Activated naive CD4-positive, alpha-beta T cell treated with anti-CD3 and anti-CD28 coated beads, Interleukin-2, amount 50 U/mL, for 24 hours (primary cell): ENCODE measurements at regions not wholly inside any gene's neighbourhood (a gene's known extent, or its start where the extent isn't known, plus 50 kb on each side); places are given as distances from the start of the nearest gene placed in this dataset.

Experiments used
- H3K27ac Mint-ChIP-seq: one replicate; pipeline ENCODE4 v1.8.0; 2021; ENCODE audit warnings: mild to moderate bottlenecking, mixed read lengths
- H3K27me3 Mint-ChIP-seq: one replicate; pipeline ENCODE4 v1.8.0; 2021; ENCODE audit warnings: mixed read lengths
- H3K36me3 Mint-ChIP-seq: one replicate; pipeline ENCODE4 v1.8.0; 2021; ENCODE audit warnings: mixed read lengths
- H3K4me1 Mint-ChIP-seq: one replicate; pipeline ENCODE4 v1.8.0; 2021; ENCODE audit warnings: mixed read lengths
- H3K4me3 Mint-ChIP-seq: one replicate; pipeline ENCODE4 v1.8.0; 2021; ENCODE audit warnings: mild to moderate bottlenecking, mixed read lengths
- H3K9me3 Mint-ChIP-seq: one replicate; pipeline ENCODE4 v1.8.0; 2021; ENCODE audit warnings: mixed read lengths

DNA sequence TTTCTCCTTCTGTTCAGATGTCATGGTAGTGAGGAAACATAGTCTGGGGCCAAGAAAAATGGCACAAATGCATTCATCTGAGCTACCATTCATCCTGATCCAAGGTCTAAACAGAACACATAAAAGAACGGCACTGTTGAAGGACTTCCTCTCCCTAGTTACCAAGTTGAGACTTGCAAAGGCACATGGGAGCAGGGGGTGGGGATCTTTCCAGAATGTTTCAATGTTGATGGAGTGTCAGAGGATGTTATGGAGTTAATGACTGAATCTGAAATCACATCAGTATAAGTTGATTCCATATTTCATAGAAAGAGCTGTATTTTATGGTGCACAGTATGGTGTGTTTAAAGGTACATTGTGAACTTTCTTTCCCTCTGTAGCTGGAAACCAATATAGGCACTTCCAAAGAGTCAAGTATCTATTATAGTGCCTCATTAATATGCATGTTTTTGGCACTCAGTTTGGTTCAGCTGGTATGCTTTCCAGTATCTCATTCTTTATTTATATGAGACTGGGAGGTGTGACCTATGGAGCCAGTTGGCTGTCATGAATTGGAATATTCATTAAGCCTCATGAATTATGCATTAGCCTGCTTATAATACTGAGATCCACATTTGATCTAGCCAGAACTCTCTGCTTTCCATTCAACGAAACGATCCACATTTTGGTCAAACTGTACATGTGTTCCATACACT, 603.0 kb downstream of the NR2F1-AS1 start:
- Mint-ChIP-seq H3K27ac (no peak overlapping the region), H3K4me3 (no peak overlapping the region), H3K9me3 (no peaks in the 10 kb centered on the region), H3K27me3 (no peaks in the 10 kb centered on the region), H3K36me3 (no peaks in the 10 kb centered on the region), H3K4me1 (no peaks in the 10 kb centered on the region)

DNA sequence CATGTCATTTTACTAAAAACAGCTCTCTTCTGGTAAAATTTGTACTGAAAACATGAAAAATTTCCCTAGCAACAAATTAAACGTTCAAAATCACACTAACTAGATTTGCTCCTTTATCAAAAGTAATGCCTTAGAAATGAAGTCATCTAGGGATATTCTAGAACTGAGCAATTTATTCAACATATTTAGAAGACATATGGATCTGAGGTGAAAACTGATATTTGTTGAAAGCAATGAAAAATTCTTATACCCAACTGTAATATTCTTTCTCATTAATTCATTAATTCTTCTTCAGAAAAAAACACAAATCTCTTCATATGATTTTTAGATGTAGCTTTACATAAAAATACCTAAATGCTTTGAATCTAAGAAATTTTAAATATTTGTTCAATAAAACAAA, 604.9 kb downstream of the NR2F1-AS1 start:
- Mint-ChIP-seq H3K36me3 (no peaks in the 10 kb centered on the region), H3K4me1 (no peaks in the 10 kb centered on the region), H3K27ac (no peak overlapping the region), H3K4me3 (no peak overlapping the region), H3K27me3 (no peaks in the 10 kb centered on the region), H3K9me3 (no peaks in the 10 kb centered on the region)

DNA sequence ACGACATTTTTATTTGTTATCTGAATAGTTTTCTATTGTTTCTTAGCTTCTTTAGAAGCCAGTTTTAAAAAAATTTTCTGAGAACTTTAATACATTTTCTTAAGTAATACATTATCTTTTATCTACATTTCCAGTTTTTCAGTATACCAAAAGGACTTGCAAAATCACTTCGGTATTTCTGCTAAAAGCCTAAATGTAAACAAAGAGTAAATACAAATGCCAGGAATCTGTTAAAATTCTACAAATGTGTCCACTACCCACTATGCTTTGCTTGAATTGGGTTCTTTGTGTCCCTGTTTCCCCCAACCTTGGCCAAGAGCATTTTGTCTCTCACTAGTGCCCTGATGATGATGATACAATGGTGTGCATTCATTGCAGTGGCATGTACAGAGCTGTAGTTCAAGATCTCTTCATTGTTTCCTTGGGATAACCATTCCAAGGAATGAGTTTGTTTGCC, 611.2 kb downstream of the NR2F1-AS1 start:
- no peaks in the 10 kb centered on the region for H3K36me3 Mint-ChIP-seq

DNA sequence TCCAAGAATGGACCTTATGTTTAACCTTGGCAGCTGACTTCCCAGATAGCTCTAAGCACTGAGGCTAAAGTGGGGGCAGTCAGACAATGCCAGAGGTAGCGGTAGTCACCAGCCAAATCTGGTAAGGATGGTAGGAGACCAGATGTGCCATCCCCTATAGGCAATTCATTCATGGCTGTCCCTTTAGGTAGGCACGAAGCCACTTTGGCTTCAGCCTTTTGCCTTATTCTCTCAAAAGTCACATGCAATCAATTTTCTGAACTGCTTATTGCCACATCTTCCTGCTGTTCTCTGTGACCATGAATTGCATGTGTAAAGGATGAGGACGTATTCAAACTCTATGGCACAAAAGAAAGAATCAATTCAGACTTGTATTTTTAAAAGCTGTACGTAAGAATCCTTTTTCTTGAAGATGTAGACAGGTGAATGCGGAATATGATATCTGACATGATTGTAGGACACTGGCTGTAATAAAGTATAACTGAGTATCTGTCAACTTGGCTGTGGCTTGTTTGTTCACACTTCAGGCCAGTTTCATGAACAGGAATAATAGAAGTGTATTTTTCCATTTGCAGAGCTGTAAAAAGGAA, 611.7 kb downstream of the NR2F1-AS1 start:
- Mint-ChIP-seq H3K27me3 (no peaks in the 10 kb centered on the region), H3K36me3 (no peaks in the 10 kb centered on the region), H3K9me3 (no peaks in the 10 kb centered on the region), H3K27ac (no peak overlapping the region), H3K4me1 (no peaks in the 10 kb centered on the region), H3K4me3 (no peak overlapping the region)

More for the DNA sequence above, 611.2 kb downstream of the NR2F1-AS1 start:
- Mint-ChIP-seq H3K27ac (no peak overlapping the region), H3K4me3 (no peak overlapping the region), H3K4me1 (no peaks in the 10 kb centered on the region), H3K27me3 (no peaks in the 10 kb centered on the region), H3K9me3 (no peaks in the 10 kb centered on the region)

DNA sequence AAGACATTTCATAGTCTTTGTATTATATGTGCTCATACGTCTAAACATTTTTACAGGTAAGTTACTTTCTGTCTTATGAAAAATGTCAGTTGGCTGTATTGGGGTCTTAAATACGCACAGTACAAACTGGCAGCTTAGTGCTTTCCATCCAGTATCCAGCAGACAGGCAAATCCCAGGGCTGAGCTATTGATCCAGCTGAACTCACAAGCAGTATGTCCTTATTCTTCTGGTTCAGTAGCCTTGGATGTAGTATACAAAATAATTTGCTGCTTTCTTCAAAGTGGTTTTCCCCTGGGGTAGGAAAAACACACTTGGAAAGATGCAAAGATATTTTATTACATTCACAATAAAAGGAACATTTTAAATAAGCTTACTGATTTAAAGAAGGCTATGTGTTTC, 617.2 kb downstream of the NR2F1-AS1 start:
- H3K4me3 Mint-ChIP-seq, result no peak overlapping the region
- H3K9me3 Mint-ChIP-seq, result no peaks in the 10 kb centered on the region
- no peaks in the 10 kb centered on the region for H3K36me3 Mint-ChIP-seq
- no peaks in the 10 kb centered on the region for H3K27me3 Mint-ChIP-seq
- no peaks in the 10 kb centered on the region for H3K4me1 Mint-ChIP-seq
- H3K27ac Mint-ChIP-seq, result no peak overlapping the region

DNA sequence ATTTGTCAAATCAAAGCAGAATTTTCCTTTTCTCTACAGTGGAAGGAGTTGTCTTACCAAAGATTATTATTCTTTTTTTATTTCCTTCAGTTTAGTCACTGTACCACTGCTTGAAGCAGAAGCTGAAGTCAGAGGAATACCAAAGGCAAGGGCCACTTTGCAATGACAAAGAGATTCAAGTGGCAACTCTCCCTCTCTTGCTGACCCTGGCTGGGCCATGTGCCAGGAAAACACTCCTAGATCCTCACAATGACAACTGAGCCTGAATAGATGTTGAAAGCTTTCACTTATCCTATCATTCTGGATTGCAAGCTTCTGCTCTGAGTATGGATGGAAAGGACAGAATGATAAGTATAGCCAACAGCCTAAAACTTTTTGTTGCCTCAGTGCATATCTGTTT, 618.3 kb downstream of the NR2F1-AS1 start:
- Mint-ChIP-seq H3K27me3 (no peaks in the 10 kb centered on the region), H3K4me3 (no peak overlapping the region), H3K36me3 (no peaks in the 10 kb centered on the region), H3K9me3 (no peaks in the 10 kb centered on the region), H3K27ac (no peak overlapping the region), H3K4me1 (no peaks in the 10 kb centered on the region)

DNA sequence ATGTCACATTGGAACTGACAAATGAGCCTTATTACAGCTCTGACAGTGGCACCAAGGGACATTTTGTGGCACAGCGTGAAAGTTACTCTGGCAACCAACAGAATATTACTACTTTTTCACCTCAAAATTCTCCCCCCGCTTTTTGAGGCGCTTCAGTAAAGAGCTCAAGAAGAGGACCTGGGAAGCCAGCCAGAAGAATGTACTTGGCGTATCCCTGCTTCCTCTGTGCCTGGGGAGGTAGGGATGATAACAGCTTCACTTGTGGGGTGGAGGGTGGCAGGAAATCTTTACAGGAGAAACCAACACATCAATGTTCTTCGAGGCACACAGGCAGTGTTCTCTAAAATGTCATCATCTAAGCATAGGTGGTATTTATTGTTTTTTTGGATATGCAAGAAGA, 624.1 kb downstream of the NR2F1-AS1 start:
- Mint-ChIP-seq H3K4me1 (no peaks in the 10 kb centered on the region), H3K36me3 (no peaks in the 10 kb centered on the region), H3K9me3 (peaks cover 26% of the 10 kb centered on the region), H3K27ac (no peak overlapping the region), H3K27me3 (no peaks in the 10 kb centered on the region), H3K4me3 (no peak overlapping the region)

DNA sequence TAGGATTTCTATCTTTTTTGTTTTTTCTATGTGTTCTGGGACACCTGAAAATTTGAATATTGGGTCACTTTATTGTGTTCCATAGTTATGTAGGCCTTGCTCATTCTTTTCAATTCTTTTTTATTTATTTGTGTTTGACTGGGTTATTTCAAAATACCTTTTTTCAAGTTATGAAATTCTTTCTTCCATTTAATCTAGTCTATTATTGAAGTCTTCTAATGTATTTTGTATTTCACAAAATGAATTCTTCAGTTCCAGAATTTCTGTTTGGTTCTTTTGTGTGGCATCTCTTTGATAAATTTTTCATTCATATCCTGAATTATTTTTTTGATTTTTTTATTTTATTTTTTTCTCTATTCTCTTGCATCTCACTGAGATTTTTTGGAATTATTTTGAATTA, 628.8 kb downstream of the NR2F1-AS1 start:
- Mint-ChIP-seq H3K27ac (no peak overlapping the region), H3K27me3 (no peaks in the 10 kb centered on the region), H3K9me3 (peaks cover 38% of the 10 kb centered on the region), H3K36me3 (no peaks in the 10 kb centered on the region), H3K4me1 (no peaks in the 10 kb centered on the region), H3K4me3 (no peak overlapping the region)

DNA sequence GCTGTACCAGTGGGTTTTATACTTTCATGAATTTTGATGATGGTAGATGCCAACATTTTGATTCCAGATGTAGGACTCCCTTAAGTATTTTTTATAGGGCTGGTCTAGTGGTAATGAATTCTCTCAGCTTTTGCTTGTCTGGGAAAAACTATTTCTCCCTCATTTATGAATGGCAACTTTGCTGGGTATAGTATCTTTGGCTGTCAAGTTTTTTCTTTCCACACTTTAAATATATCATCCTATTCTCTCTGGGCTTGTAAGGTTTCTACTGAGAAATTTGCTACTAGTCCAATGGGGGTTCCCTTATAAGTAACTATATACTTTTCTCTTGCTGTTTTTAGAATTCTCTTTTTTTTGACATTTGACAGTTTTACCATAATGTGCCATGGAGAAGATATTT, 629.3 kb downstream of the NR2F1-AS1 start:
- H3K9me3 Mint-ChIP-seq, result peaks cover 38% of the 10 kb centered on the region

DNA sequence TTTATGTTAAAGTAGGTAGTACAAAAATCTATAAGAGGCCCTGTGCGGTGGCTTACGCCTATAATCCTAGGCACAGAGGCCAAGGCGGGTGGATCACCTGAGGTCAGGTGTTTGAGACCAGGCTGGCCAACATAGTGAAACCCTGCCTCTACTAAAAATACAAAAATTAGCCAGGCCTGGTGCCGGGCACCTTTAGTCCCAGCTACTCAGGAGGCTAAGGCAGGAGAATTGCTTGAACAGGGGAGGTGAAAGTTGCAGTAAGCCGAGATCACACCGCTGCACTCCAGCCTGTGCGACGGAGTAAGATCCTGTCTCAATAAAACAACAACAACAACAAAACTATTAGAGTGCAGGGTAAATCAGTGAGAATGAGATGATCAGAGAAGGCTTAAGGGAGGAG, 634.5 kb downstream of the NR2F1-AS1 start:
- Mint-ChIP-seq H3K4me1 (no peaks in the 10 kb centered on the region), H3K27me3 (no peaks in the 10 kb centered on the region), H3K9me3 (peaks cover 8% of the 10 kb centered on the region), H3K4me3 (no peak overlapping the region), H3K27ac (no peak overlapping the region), H3K36me3 (no peaks in the 10 kb centered on the region)

More for the DNA sequence above, 629.3 kb downstream of the NR2F1-AS1 start:
- Mint-ChIP-seq H3K27me3 (no peaks in the 10 kb centered on the region), H3K4me1 (no peaks in the 10 kb centered on the region), H3K27ac (no peak overlapping the region), H3K4me3 (no peak overlapping the region), H3K36me3 (no peaks in the 10 kb centered on the region)

DNA sequence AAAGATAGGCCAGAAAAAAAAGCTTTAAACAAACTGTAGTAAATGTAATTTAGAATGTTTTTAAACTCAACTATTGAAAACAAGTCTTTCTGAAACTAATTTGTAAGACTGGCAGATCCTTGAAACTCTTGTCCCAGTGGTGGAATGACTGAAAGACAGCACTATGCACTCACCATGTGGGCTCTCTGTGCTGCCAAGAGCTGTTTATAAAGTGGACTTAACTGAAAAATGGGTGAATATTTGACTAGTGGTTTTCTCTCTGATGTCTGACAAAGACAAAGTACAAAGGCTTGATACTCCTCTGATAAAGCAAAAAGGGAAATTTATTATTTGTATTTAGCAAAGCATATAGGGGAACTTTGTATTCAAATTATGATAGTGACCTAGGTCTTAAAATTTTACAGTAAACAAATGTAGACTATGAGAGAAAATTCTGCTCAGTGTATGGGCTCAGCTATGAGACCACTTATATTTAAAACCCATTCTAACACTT, 635.4 kb downstream of the NR2F1-AS1 start:
- no peaks in the 10 kb centered on the region for H3K27me3 Mint-ChIP-seq
- no peaks in the 10 kb centered on the region for H3K4me1 Mint-ChIP-seq
- H3K27ac Mint-ChIP-seq, result no peak overlapping the region
- H3K9me3 Mint-ChIP-seq, result peaks cover 5% of the 10 kb centered on the region
- no peak overlapping the region for H3K4me3 Mint-ChIP-seq
- no peaks in the 10 kb centered on the region for H3K36me3 Mint-ChIP-seq

DNA sequence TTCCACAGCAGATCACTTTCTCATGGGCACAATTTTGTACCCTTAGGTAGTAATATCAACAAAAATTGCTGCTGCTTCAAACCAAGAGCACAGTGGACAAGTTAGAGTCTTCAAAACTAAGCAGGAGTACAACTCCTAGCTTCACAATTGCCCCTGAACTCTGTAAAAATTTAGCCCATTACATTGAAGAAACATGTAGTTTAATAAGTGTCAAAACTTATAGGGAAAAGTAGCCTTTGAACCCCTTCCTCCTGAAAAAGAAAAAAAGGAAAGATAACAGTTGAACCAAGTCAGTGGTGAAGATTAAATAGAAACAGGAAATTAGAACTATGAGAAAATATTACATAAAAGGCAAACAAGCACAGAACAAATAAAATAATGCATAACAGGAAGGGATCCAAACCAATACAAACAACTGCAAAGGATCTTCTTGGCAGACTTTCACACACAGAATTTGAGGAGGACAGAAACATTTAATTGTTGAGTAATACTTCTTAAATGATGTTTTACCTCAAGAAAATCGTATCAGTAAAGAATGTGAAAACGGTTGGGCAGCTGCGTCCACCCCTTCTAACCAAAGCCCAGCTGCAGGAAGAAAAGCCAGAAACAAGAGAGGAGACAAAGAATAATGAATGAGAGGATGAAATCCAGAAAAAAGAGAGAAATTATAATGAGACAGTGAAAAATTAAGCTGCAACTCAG, 636.0 kb downstream of the NR2F1-AS1 start:
- Mint-ChIP-seq H3K4me3 (no peak overlapping the region), H3K27ac (no peak overlapping the region), H3K4me1 (no peaks in the 10 kb centered on the region), H3K36me3 (no peaks in the 10 kb centered on the region), H3K27me3 (no peaks in the 10 kb centered on the region), H3K9me3 (peaks cover 5% of the 10 kb centered on the region)

DNA sequence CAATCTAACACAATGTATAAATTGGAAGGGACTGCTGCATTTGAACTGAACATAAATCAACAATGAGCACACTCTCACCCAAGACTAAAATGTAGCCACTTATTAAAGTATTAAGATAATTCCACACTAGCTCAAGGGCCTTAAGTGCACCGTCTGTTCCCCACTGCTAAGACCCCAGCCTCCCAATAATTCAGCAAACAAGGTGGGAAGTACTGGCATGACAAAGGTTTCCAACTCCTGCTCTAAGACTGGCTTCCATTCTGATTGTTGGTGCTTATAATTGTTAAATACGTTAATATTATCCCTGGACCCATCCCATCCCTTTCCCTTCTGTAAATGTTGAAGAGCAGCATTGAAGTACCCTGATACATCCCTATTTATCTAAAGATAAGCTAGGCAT, 636.7 kb downstream of the NR2F1-AS1 start:
- H3K4me1 Mint-ChIP-seq, result no peaks in the 10 kb centered on the region
- H3K36me3 Mint-ChIP-seq, result no peaks in the 10 kb centered on the region
- H3K9me3 Mint-ChIP-seq, result peaks cover 5% of the 10 kb centered on the region
- no peaks in the 10 kb centered on the region for H3K27me3 Mint-ChIP-seq
- no peak overlapping the region for H3K4me3 Mint-ChIP-seq
- H3K27ac Mint-ChIP-seq, result no peak overlapping the region

DNA sequence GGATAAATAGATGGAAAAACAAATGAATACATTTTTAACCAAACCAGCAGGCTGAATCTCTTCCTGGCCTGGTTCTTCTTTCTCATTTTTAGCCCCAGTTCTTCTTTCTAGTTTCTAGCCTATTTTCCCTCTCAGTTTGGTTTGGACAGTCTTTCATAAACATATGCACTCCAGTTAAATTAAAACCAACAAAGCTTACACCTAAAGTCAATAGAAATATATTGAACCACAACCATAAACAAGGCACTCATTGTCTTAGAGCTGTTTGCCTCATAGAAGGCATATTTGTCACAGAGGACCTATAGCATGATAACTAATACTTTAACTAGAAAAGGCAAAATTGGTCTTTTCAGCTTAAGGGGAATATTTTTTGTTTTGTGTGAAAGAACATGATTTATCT, 638.3 kb downstream of the NR2F1-AS1 start:
- no peaks in the 10 kb centered on the region for H3K4me1 Mint-ChIP-seq
- no peaks in the 10 kb centered on the region for H3K9me3 Mint-ChIP-seq
- no peaks in the 10 kb centered on the region for H3K36me3 Mint-ChIP-seq
- H3K27ac Mint-ChIP-seq, result no peak overlapping the region
- H3K4me3 Mint-ChIP-seq, result no peak overlapping the region
- no peaks in the 10 kb centered on the region for H3K27me3 Mint-ChIP-seq

DNA sequence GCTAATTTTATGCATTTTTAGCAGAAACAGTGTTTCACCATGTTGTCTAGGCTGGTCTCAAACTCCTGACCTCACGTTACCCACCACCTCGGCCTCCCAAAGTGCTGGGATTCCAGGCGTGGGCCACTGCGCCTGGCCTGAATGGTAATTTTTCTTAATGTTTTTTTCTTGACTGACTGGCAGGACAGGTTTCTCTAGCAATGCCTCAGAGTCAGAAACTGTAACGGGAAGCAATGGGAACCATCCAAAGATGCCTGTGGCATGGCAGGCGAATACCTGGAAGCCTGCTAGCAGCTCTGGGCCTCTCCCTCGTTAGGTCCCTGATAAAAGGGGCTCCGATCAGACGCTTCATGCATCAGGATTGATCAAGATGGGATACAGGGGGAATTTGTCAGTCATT, 639.2 kb downstream of the NR2F1-AS1 start:
- Mint-ChIP-seq H3K27ac (no peak overlapping the region), H3K4me3 (no peak overlapping the region), H3K36me3 (no peaks in the 10 kb centered on the region), H3K4me1 (no peaks in the 10 kb centered on the region), H3K9me3 (no peaks in the 10 kb centered on the region), H3K27me3 (no peaks in the 10 kb centered on the region)

DNA sequence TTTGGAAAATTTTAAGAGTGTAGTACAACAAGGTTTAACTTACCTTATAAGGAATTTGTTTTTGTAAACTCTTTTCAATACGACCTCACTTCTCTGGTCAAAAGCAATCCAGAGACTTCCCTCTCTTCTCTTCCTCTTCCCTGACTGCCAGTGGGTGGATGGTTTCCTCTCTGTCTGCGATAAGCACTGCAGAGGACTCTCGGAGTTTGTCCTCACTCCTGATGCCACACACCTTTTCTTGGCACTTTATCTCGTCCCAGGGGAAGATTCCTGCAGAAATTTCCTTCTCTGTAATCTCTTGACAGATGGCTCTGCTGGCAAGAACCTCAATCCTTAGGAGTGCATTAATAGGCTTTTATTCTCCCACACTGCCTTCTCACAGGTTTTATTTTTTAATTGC, 641.6 kb downstream of the NR2F1-AS1 start:
- H3K4me3 Mint-ChIP-seq, result no peak overlapping the region
- H3K9me3 Mint-ChIP-seq, result no peaks in the 10 kb centered on the region
- no peaks in the 10 kb centered on the region for H3K36me3 Mint-ChIP-seq
- no peak overlapping the region for H3K27ac Mint-ChIP-seq
- H3K27me3 Mint-ChIP-seq, result no peaks in the 10 kb centered on the region
- no peaks in the 10 kb centered on the region for H3K4me1 Mint-ChIP-seq
